GM20000 (cell line): ENCODE measurements at regions not wholly inside any gene's neighbourhood (a gene's known extent, or its start where the extent isn't known, plus 50 kb on each side); places are given as distances from the start of the nearest gene placed in this dataset.

Source experiments
- DNase-seq: peaks from one replicate; pipeline ENCODE4 v3.0.0; 2012; ENCODE audit warnings: low spot score
- CTCF ChIP-seq: IDR thresholded peaks from 2 replicates; pipeline ENCODE4 v1.5.1; 2012; ENCODE audit warnings: mild to moderate bottlenecking, control low read depth; ENCODE audit errors: extremely low read depth, missing control alignments

GRCh38 chr5:63831381-63831780, 130.9 kb downstream of the HTR1A start:
- TF ChIP-seq CTCF: no peak
- no peak for DNase-seq

GRCh38 chr5:63825984-63826383, 136.3 kb downstream of the HTR1A start:
- no peak for TF ChIP-seq CTCF
- DNase-seq: no peak

GRCh38 chr5:63823583-63823982, 138.7 kb downstream of the HTR1A start:
- TF ChIP-seq CTCF: no peak
- DNase-seq: no peak

- TF ChIP-seq CTCF: no peak
- DNase-seq: no peak
These were observed 139.6 kb downstream of the HTR1A start for GRCh38 chr5:63822614-63823013.

- no peak for DNase-seq
- TF ChIP-seq CTCF: no peak
These were observed 141.7 kb downstream of the HTR1A start for GRCh38 chr5:63820577-63820976.

- DNase-seq: no peak
- TF ChIP-seq CTCF: no peak
These were observed 149.6 kb downstream of the HTR1A start for GRCh38 chr5:63812693-63813092.

GRCh38 chr5:63811961-63812360, 150.3 kb downstream of the HTR1A start:
- no peak for DNase-seq
- no peak for TF ChIP-seq CTCF

- no peak for DNase-seq
- no peak for TF ChIP-seq CTCF
These were observed 151.0 kb downstream of the HTR1A start for GRCh38 chr5:63811286-63811685.
